Cardiac muscle cell (in vitro differentiated cells and primary cell): ENCODE measurements at regions not wholly inside any gene's neighbourhood (a gene's known extent, or its start where the extent isn't known, plus 50 kb on each side); places are given as distances from the start of the nearest gene placed in this dataset.

Experiments used
- DNase-seq, 2 donors: peaks; one replicate each; pipeline versions ENCODE4 v3.0.0 to v3.0.0-alpha.2; 2010 to 2017; ENCODE audit warnings: low read depth in 1 of 2, low spot score in 1 of 2
- H3K27ac ChIP-seq: fragments of 200-600 bp; sonication (generic); 2 replicates; pipeline ENCODE4 v1.5.1; 2016
- H3K27me3 ChIP-seq: fragments of 200-600 bp; sonication (generic); 2 replicates; pipeline ENCODE4 v1.6.0; 2016; ENCODE audit warnings: control low read depth
- H3K36me3 ChIP-seq: fragments of 200-600 bp; sonication (generic); 2 replicates; pipeline ENCODE4 v1.5.1; 2016; ENCODE audit warnings: control low read depth
- H3K4me1 ChIP-seq: fragments of 200-600 bp; sonication (generic); 2 replicates; pipeline ENCODE4 v1.8.1; 2017; ENCODE audit warnings: low read depth, mild to moderate bottlenecking, mixed run types
- H3K4me3 ChIP-seq: fragments of 200-600 bp; sonication (generic); 2 replicates; pipeline ENCODE4 v1.5.1; 2016; ENCODE audit warnings: mild to moderate bottlenecking
- H3K9me3 ChIP-seq: fragments of 200-600 bp; sonication (generic); 2 replicates; pipeline ENCODE4 v1.5.1; 2017; ENCODE audit warnings: low read depth, mild to moderate bottlenecking, control low read depth
- CTCF ChIP-seq: IDR thresholded peaks from 2 replicates; pipeline ENCODE4 v1.5.1; 2012; ENCODE audit warnings: low read depth, mild to moderate bottlenecking, low read length

GRCh38 chr20:40280616-40281015 is 408.4 kb downstream of the MAFB start:
- Histone ChIP-seq H3K27me3 (no peaks in the 10 kb centered on the region), H3K4me1 (no peaks in the 10 kb centered on the region), H3K27ac (no peak overlapping the region), H3K9me3 (no peaks in the 10 kb centered on the region), H3K4me3 (no peak overlapping the region), H3K36me3 (no peaks in the 10 kb centered on the region)
- DNase-seq: no peak
- TF ChIP-seq CTCF: no peak

DNA sequence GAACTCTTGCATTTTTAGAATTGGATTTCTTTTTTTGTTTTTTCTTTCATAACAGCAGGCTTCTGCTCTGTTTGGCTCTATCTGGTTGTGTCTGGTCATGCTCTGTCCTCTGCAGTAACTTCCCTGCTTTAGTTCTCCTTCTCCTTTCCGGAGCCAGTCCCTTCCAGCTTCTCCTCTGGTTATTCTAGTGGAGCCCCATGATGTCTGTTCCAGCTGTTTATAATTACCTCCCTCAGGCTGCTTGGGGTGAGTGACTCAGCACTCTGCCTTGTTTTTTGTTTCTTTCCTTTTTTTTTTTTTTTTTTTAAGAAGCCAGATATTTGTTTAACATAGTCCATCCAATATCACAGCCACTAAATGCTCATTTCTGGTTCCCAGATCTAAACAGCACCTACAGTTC is 409.6 kb downstream of the MAFB start:
- peak in 1 of 2 donors; percentile 82 for DNase-seq
- H3K4me1 ChIP-seq: no peaks in the 10 kb centered on the region
- TF ChIP-seq CTCF: no peak

GRCh38 chr20:40278673-40279072 is 410.4 kb downstream of the MAFB start:
- no peak for TF ChIP-seq CTCF
- no peak overlapping the region for H3K27ac ChIP-seq
- no peaks in the 10 kb centered on the region for H3K4me1 ChIP-seq

More for the DNA sequence above, 409.6 kb downstream of the MAFB start:
- no peaks in the 10 kb centered on the region for H3K27me3 ChIP-seq
- H3K4me3 ChIP-seq: no peak overlapping the region
- no peaks in the 10 kb centered on the region for H3K9me3 ChIP-seq
- no peak overlapping the region for H3K27ac ChIP-seq
- no peaks in the 10 kb centered on the region for H3K36me3 ChIP-seq

DNA sequence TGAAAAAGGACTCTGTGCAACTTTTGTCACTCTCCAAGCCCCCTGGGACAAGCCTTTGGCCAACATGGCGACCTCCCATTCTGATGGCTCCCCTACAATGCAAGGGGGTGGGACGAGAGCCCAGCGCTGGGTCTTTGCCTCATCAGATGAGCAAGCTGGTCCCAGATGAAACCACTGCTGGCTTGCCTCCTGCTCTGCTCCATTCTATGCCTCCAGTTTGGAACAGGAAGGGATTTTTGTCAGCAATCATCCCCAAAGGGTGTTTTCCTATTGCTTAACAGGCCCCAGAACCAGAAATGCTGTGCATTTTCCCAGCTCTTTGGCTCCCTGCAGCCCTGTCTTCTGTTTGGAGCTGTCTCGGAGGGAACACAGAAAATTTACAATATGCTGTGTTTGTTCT is 412.7 kb downstream of the MAFB start:
- no peak for TF ChIP-seq CTCF
- H3K4me3 ChIP-seq: no peak overlapping the region
- H3K27ac ChIP-seq: no peak overlapping the region
- H3K4me1 ChIP-seq: no peaks in the 10 kb centered on the region
- H3K27me3 ChIP-seq: no peaks in the 10 kb centered on the region
- peak in 1 of 2 donors; percentile 25 for DNase-seq
- H3K36me3 ChIP-seq: no peaks in the 10 kb centered on the region
- H3K9me3 ChIP-seq: no peaks in the 10 kb centered on the region

More at GRCh38 chr20:40278673-40279072, 410.4 kb downstream of the MAFB start:
- H3K27me3 ChIP-seq: no peaks in the 10 kb centered on the region
- H3K9me3 ChIP-seq: no peaks in the 10 kb centered on the region
- no peak for DNase-seq
- H3K36me3 ChIP-seq: no peaks in the 10 kb centered on the region
- no peak overlapping the region for H3K4me3 ChIP-seq

GRCh38 chr20:40275738-40276137 is 413.3 kb downstream of the MAFB start:
- Histone ChIP-seq H3K9me3 (no peaks in the 10 kb centered on the region), H3K36me3 (no peaks in the 10 kb centered on the region), H3K4me1 (no peaks in the 10 kb centered on the region), H3K27me3 (no peaks in the 10 kb centered on the region), H3K4me3 (no peak overlapping the region), H3K27ac (no peak overlapping the region)
- TF ChIP-seq CTCF: no peak
- DNase-seq: no peak
